Parathyroid adenoma (tissue), 2 donors: ENCODE measurements at regions not wholly inside any gene's neighbourhood (a gene's known extent, or its start where the extent isn't known, plus 50 kb on each side); places are given as distances from the start of the nearest gene placed in this dataset.

ENCODE experiments used
- H2AFZ ChIP-seq: fragments of 300-600 bp; sonication (generic); one replicate; pipeline ENCODE4 v1.7.0; 2017; ENCODE audit warnings: antibody characterized with exemption, mild to moderate bottlenecking
- H3K27ac ChIP-seq: fragments of 300-600 bp; sonication (generic); one replicate; pipeline ENCODE4 v1.7.0; 2017
- H3K27me3 ChIP-seq: fragments of 300-600 bp; sonication (generic); one replicate; pipeline ENCODE4 v1.7.0; 2017; ENCODE audit warnings: low read length; ENCODE audit not compliant: control insufficient read depth, insufficient read depth
- H3K36me3 ChIP-seq: fragments of 300-600 bp; sonication (generic); one replicate; pipeline ENCODE4 v1.7.0; 2017; ENCODE audit warnings: low read length; ENCODE audit not compliant: control insufficient read depth, insufficient read depth
- H3K4me1 ChIP-seq: fragments of 300-600 bp; sonication (generic); one replicate; pipeline ENCODE4 v1.7.0; 2017; ENCODE audit warnings: control low read depth
- H3K4me2 ChIP-seq: fragments of 300-600 bp; sonication (generic); one replicate; pipeline ENCODE4 v1.7.0; 2017; ENCODE audit warnings: low read length
- H3K4me3 ChIP-seq: fragments of 300-600 bp; sonication (generic); one replicate; pipeline ENCODE4 v1.7.0; 2017; ENCODE audit warnings: low read depth, low read length
- H3K79me2 ChIP-seq: fragments of 300-600 bp; sonication (generic); one replicate; pipeline ENCODE4 v1.7.0; 2017; ENCODE audit warnings: control low read depth
- H3K9ac ChIP-seq: fragments of 300-600 bp; sonication (generic); one replicate; pipeline ENCODE4 v1.7.0; 2017; ENCODE audit warnings: mild to moderate bottlenecking
- H3K9me3 ChIP-seq: fragments of 300-600 bp; sonication (generic); one replicate; pipeline ENCODE4 v1.7.0; 2017; ENCODE audit warnings: low read length; ENCODE audit not compliant: control insufficient read depth
- TF ChIP-seq, protein P1 (sequence below): fragments of 300-600 bp; sonication (generic); IDR thresholded peaks from one replicate; pipeline ENCODE4 v1.7.0; 2017; ENCODE audit warnings: antibody characterized with exemption, mild to moderate bottlenecking
- donor health status: primary hyperparathyroidism.

GRCh38 chr4:27176881-27177280 is 316.2 kb downstream of the STIM2 start:
- H3K9me3 ChIP-seq: no peaks in the 10 kb centered on the region
- H2AFZ ChIP-seq: no peak overlapping the region
- H3K27me3 ChIP-seq: no peaks in the 10 kb centered on the region
- no peak overlapping the region for H3K9ac ChIP-seq
- no peaks in the 10 kb centered on the region for H3K4me1 ChIP-seq
- TF ChIP-seq, protein P1, sequence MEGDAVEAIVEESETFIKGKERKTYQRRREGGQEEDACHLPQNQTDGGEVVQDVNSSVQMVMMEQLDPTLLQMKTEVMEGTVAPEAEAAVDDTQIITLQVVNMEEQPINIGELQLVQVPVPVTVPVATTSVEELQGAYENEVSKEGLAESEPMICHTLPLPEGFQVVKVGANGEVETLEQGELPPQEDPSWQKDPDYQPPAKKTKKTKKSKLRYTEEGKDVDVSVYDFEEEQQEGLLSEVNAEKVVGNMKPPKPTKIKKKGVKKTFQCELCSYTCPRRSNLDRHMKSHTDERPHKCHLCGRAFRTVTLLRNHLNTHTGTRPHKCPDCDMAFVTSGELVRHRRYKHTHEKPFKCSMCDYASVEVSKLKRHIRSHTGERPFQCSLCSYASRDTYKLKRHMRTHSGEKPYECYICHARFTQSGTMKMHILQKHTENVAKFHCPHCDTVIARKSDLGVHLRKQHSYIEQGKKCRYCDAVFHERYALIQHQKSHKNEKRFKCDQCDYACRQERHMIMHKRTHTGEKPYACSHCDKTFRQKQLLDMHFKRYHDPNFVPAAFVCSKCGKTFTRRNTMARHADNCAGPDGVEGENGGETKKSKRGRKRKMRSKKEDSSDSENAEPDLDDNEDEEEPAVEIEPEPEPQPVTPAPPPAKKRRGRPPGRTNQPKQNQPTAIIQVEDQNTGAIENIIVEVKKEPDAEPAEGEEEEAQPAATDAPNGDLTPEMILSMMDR: no peak
- H3K36me3 ChIP-seq: no peaks in the 10 kb centered on the region
- no peak overlapping the region for H3K4me3 ChIP-seq
- no peaks in the 10 kb centered on the region for H3K79me2 ChIP-seq
- no peak overlapping the region for H3K4me2 ChIP-seq
- no peak overlapping the region for H3K27ac ChIP-seq

DNA sequence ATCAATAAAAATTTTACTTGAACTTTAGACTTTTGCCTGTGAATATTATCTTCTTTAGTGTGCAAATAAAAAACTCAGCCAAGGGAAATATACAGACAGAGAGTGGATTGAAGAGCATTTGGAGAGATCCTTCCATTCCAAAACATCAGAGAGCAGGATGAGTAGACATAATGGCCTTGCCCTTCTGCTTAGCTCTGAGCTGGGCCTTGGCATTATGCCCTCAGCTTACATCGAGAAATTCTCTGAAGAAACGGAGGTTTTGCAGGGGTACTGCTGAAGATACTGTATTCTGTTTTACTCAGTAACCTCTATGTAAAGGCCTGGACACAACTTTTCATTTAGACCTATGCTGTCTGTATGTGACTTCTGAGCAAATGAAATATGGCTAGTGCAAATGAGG is 317.4 kb downstream of the STIM2 start:
- TF ChIP-seq, protein P1: no peak
- Histone ChIP-seq H3K4me3 (no peak overlapping the region), H3K9me3 (no peaks in the 10 kb centered on the region)

GRCh38 chr4:27181693-27182092 is 321.1 kb downstream of the STIM2 start:
- H3K9me3 ChIP-seq: no peaks in the 10 kb centered on the region
- H3K4me1 ChIP-seq: no peaks in the 10 kb centered on the region
- H3K4me3 ChIP-seq: no peak overlapping the region
- TF ChIP-seq, protein P1: no peak
- H3K36me3 ChIP-seq: no peaks in the 10 kb centered on the region
- H3K27ac ChIP-seq: no peak overlapping the region
- H2AFZ ChIP-seq: no peak overlapping the region
- H3K9ac ChIP-seq: no peak overlapping the region
- H3K27me3 ChIP-seq: no peaks in the 10 kb centered on the region
- H3K4me2 ChIP-seq: no peak overlapping the region
- no peaks in the 10 kb centered on the region for H3K79me2 ChIP-seq

More for the DNA sequence above, 317.4 kb downstream of the STIM2 start:
- Histone ChIP-seq H3K9ac (no peak overlapping the region), H3K4me1 (no peaks in the 10 kb centered on the region), H2AFZ (no peak overlapping the region), H3K36me3 (no peaks in the 10 kb centered on the region), H3K27me3 (no peaks in the 10 kb centered on the region), H3K79me2 (no peaks in the 10 kb centered on the region), H3K4me2 (no peak overlapping the region), H3K27ac (no peak overlapping the region)

DNA sequence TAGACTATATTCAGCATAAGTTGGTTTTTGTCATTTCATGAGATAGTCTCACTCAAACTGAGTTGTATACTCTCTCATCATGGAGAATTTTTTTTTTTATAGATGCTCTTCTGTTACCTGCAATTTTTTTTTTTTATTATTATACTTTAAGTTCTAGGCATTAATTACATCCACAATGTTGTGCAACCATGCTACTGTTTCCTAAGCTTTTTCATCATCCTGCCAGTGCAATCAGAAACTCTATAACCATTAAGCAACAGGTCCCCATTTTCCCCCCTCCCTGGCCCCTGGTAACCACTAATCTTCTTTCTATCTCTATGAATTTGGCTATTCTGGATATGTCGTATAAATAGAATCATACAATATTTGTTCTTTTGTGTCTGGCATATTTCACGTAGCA is 321.6 kb downstream of the STIM2 start:
- H3K27ac ChIP-seq: no peak overlapping the region
- H3K9ac ChIP-seq: no peak overlapping the region
- H2AFZ ChIP-seq: no peak overlapping the region
- H3K79me2 ChIP-seq: no peaks in the 10 kb centered on the region
- TF ChIP-seq, protein P1: no peak
- no peak overlapping the region for H3K4me3 ChIP-seq
- H3K9me3 ChIP-seq: no peaks in the 10 kb centered on the region
- no peaks in the 10 kb centered on the region for H3K36me3 ChIP-seq
- H3K4me2 ChIP-seq: no peak overlapping the region
- H3K27me3 ChIP-seq: no peaks in the 10 kb centered on the region
- no peaks in the 10 kb centered on the region for H3K4me1 ChIP-seq

DNA sequence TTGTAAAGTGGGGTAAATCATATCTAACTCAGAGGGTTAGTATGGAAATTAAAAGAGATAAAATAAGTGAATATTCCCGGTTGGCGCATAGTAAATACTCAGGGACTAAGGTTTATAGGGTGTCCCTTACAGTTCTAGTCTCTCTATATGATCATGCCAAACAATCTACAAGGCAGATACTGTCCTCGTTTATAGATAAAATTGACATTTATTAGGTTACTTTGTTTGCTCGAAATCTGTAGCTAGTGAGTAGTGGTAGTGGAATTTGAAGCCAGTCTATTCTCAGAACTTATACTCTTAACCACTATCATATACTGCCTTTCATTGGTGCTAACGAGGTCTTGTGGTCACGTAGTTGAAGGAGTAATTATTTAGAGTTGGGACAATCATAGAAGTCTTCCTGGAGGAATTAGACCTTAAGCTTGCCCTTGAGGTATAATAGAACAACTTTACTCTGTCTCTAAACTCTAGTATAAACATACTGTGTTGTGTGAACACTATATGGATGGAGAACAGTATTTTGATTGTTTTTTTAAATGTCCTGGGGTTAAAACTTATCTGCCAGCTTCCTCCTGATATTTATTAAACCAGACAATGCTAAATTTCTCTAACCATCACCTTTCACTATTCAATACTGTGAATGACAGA is 324.0 kb downstream of the STIM2 start:
- TF ChIP-seq, protein P1: no peak
- H2AFZ ChIP-seq: no peak overlapping the region
- H3K36me3 ChIP-seq: no peaks in the 10 kb centered on the region
- no peak overlapping the region for H3K4me3 ChIP-seq
- H3K9me3 ChIP-seq: no peaks in the 10 kb centered on the region
- no peaks in the 10 kb centered on the region for H3K27me3 ChIP-seq
- no peaks in the 10 kb centered on the region for H3K4me1 ChIP-seq
- no peaks in the 10 kb centered on the region for H3K79me2 ChIP-seq
- no peak overlapping the region for H3K4me2 ChIP-seq
- H3K9ac ChIP-seq: no peak overlapping the region
- H3K27ac ChIP-seq: no peak overlapping the region
